SK-N-SH (cell line): ENCODE measurements at regions not wholly inside any gene's neighbourhood (a gene's known extent, or its start where the extent isn't known, plus 50 kb on each side); places are given as distances from the start of the nearest gene placed in this dataset.
A peak's percentile ranks its signal among the peaks of the same experiment; 100 is the strongest.

Experiments used
- CTCF ChIA-PET: fragments of 300-600, 350-600 bp; formaldehyde crosslinking; extraction: SDS; loops from one replicate; lab custom pipeline; 2021; lab: Yijun Ruan, JAX
- POLR2A ChIA-PET: fragments of 350-600 bp; sonication (Branson Sonifier 250); formaldehyde crosslinking; extraction: SDS; loops from one replicate; lab custom pipeline; 2020; ENCODE audit warnings: antibody characterized with exemption, inconsistent platforms; lab: Yijun Ruan, JAX
- DNase-seq: peaks from one replicate; pipeline ENCODE4 v3.0.0; 2012
- H2AFZ ChIP-seq: fragments of 200-600 bp; sonication (generic); 2 replicates; pipeline ENCODE4 v1.8.1; 2016; ENCODE audit warnings: antibody characterized with exemption, mild to moderate bottlenecking, low read depth
- H3F3A ChIP-seq: fragments of 200-600 bp; sonication (generic); replicated peaks from 2 replicates; pipeline ENCODE3; 2016; ENCODE audit warnings: antibody characterized with exemption, mild to moderate bottlenecking; ENCODE audit not compliant: insufficient read depth
- H3K27ac ChIP-seq, 2 experiments: fragments of 200-500 bp in 1 of 2; fragments of 200-600 bp in 1 of 2; sonication (Bioruptor generic) in 1 of 2; sonication (generic), shearing (Covaris generic) in 1 of 2; 2 replicates each; pipeline versions ENCODE4 v1.5.1 to v1.6.1; 2014 to 2016; ENCODE audit warnings: low read depth in 2 of 2, inconsistent platforms in 1 of 2, low read length in 1 of 2, mild to moderate bottlenecking in 1 of 2, mixed read lengths in 1 of 2
- H3K27me3 ChIP-seq: fragments of 200-600 bp; sonication (generic), shearing (Covaris generic); 2 replicates; pipeline ENCODE4 v1.6.1; 2016; ENCODE audit warnings: mixed run types; ENCODE audit not compliant: insufficient read depth
- H3K36me3 ChIP-seq, 2 experiments: fragments of 200-500 bp in 1 of 2; fragments of 200-600 bp in 1 of 2; sonication (Bioruptor generic) in 1 of 2; sonication (generic) in 1 of 2; replicated peaks in 1 of 2; 2 replicates each; pipeline versions ENCODE3 to v1.5.1; 2014 to 2016; ENCODE audit warnings: low read length in 1 of 2, mild to moderate bottlenecking in 1 of 2; ENCODE audit not compliant: insufficient read depth in 2 of 2, control insufficient read depth in 1 of 2
- H3K4me1 ChIP-seq, 2 experiments: fragments of 200-500 bp in 1 of 2; fragments of 200-600 bp in 1 of 2; sonication (Bioruptor generic) in 1 of 2; sonication (generic), shearing (Covaris generic) in 1 of 2; 2 replicates each; pipeline versions ENCODE4 v1.5.1 to v1.6.1; 2014 to 2016; ENCODE audit warnings: low read depth in 1 of 2, low read length in 1 of 2, mixed run types in 1 of 2; ENCODE audit not compliant: insufficient read depth in 2 of 2, control insufficient read depth in 1 of 2
- H3K4me2 ChIP-seq: fragments of 200-600 bp; sonication (generic), shearing (Covaris generic); 2 replicates; pipeline ENCODE4 v1.6.1; 2017; ENCODE audit warnings: mixed run types
- H3K4me3 ChIP-seq, 2 experiments: fragments of 200-500 bp in 1 of 2; fragments of 200-600 bp in 1 of 2; sonication (Bioruptor generic) in 1 of 2; sonication (generic), shearing (Covaris generic) in 1 of 2; 2 replicates each; pipeline versions ENCODE4 v1.5.1 to v1.8.1; 2014 to 2016; ENCODE audit warnings: low read depth in 2 of 2, inconsistent platforms in 1 of 2, low read length in 1 of 2, mild to moderate bottlenecking in 1 of 2, mixed read lengths in 1 of 2, moderate library complexity in 1 of 2
- H3K79me2 ChIP-seq: fragments of 200-600 bp; sonication (generic); 2 replicates; pipeline ENCODE4 v1.8.1; 2017; ENCODE audit warnings: mild to moderate bottlenecking; ENCODE audit not compliant: insufficient read depth
- H3K9ac ChIP-seq: fragments of 200-600 bp; sonication (generic); 2 replicates; pipeline ENCODE4 v1.6.1; 2017; ENCODE audit warnings: mixed run types
- H3K9me2 ChIP-seq: fragments of 200-600 bp; sonication (generic); 2 replicates; pipeline ENCODE4 v1.6.1; 2017; ENCODE audit warnings: mixed run types
- H3K9me3 ChIP-seq: fragments of 200-600 bp; sonication (generic); 2 replicates; pipeline ENCODE4 v1.6.1; 2017; ENCODE audit warnings: mixed run types, mild to moderate bottlenecking, moderate library complexity
- H4K20me1 ChIP-seq: fragments of 200-600 bp; sonication (generic); 2 replicates; pipeline ENCODE4 v1.6.1; 2017; ENCODE audit warnings: mild to moderate bottlenecking, mixed run types; ENCODE audit not compliant: insufficient read depth
- ELF1 ChIP-seq: IDR thresholded peaks from 2 replicates; pipeline ENCODE4 v1.4.0; 2012
- EP300 ChIP-seq, 2 experiments: IDR thresholded peaks; 2 replicates each; pipeline versions ENCODE4 v1.4.0 to v1.6.1; 2012; ENCODE audit warnings: borderline replicate concordance in 1 of 2, low read depth in 1 of 2, low read length in 1 of 2
- FOXJ3 ChIP-seq: sonication (generic); formaldehyde crosslinking; IDR thresholded peaks from 2 replicates; pipeline ENCODE4 v1.5.1; 2020; ENCODE audit warnings: mild to moderate bottlenecking, missing genetic modification reagents
- GATA2 ChIP-seq: sonication (generic); formaldehyde crosslinking; IDR thresholded peaks from 2 replicates; pipeline ENCODE4 v1.5.0; 2020; ENCODE audit warnings: mild to moderate bottlenecking, missing genetic modification reagents
- MXI1 ChIP-seq: IDR thresholded peaks from 2 replicates; pipeline ENCODE4 v1.6.1; 2012; ENCODE audit warnings: mild to moderate bottlenecking, low read depth, low read length, improper control_type of control experiment
- NFIC ChIP-seq: IDR thresholded peaks from 2 replicates; pipeline ENCODE4 v1.4.0; 2012; ENCODE audit warnings: borderline replicate concordance
- RCOR1 ChIP-seq: fragments of 150-350 bp; IDR thresholded peaks from 2 replicates; pipeline ENCODE4 v1.6.1; 2017; ENCODE audit warnings: antibody characterized with exemption, low read length
- RFX5 ChIP-seq: IDR thresholded peaks from 2 replicates; pipeline ENCODE4 v1.6.1; 2012; ENCODE audit warnings: mild to moderate bottlenecking, improper control_type of control experiment, low read length
- TEAD4 ChIP-seq: IDR thresholded peaks from 2 replicates; pipeline ENCODE4 v1.4.0; 2012; ENCODE audit warnings: mild to moderate bottlenecking, borderline replicate concordance; ENCODE audit not compliant: insufficient read depth
- YY1 ChIP-seq: IDR thresholded peaks from 2 replicates; pipeline ENCODE4 v1.4.0; 2012; ENCODE audit warnings: low read depth, mild to moderate bottlenecking
- WGBS: methylation state at CpG from one replicate; pipeline ENCODE4 v1.1.6; 2017; ENCODE audit warnings: low lambda C conversion rate; 5-methylcytosine and 5-hydroxymethylcytosine counted together
- TF ChIP-seq, protein P1 (sequence below): IDR thresholded peaks from 2 replicates; pipeline ENCODE4 v1.6.1; 2012; ENCODE audit warnings: mild to moderate bottlenecking, low read depth, low read length, moderate library complexity
- TF ChIP-seq, protein P2 (sequence below): IDR thresholded peaks from 2 replicates; pipeline ENCODE4 v1.4.0; 2012; ENCODE audit warnings: low read depth, borderline replicate concordance
- TF ChIP-seq, protein P3 (sequence below): fragments of 150-350 bp; IDR thresholded peaks from 2 replicates; pipeline ENCODE4 v1.6.1; 2017; ENCODE audit warnings: antibody characterized with exemption, low read length, low read depth, borderline replicate concordance
- TF ChIP-seq, protein P4 (sequence below): fragments of 150-350 bp; IDR thresholded peaks from 2 replicates; pipeline ENCODE4 v1.6.1; 2016; ENCODE audit warnings: mild to moderate bottlenecking, low read depth, low read length

DNA sequence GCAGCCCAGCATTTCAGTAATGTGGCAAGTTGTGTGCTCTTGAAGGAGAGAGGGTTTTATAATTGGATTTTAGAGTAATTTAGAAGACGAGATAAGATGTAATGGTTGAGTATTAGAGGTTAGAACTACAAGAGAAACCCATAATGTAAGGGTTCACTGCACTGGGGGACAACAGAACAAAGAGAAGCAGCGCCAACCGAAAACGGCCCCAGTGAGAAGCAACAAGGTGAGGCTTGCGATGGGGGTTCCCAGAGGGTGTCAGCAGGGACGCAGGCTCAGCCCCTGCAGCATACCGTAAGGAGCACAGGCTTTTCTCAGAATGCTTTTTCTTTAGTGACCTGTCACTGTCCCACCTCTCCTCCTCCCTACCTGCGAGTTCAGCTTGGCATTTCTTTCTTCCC is 183.9 kb upstream of the ETAA1 start:
- POLR2A ChIA-PET: no interaction called here
- 39% methylated on average over 8 of the region's 8 CpGs for WGBS
- CTCF ChIA-PET: no interaction called here
- Histone ChIP-seq H3K4me3 (no peak overlapping the region; a peak in 1 of 4 replicates), H3F3A (no peaks in the 10 kb centered on the region), H3K9ac (no peak overlapping the region), H3K27me3 (no peaks in the 10 kb centered on the region), H3K36me3 (no peaks in the 10 kb centered on the region), H4K20me1 (no peaks in the 10 kb centered on the region), H2AFZ (peak overlapping the region; percentile 59; the same call in 1 of the 2 replicates), H3K4me1 (peaks cover 0 to 12% of the 10 kb centered on the region in 2 experiments; a peak in 2 of 4 replicates), H3K4me2 (no peak overlapping the region), H3K79me2 (no peaks in the 10 kb centered on the region), H3K9me3 (no peaks in the 10 kb centered on the region), H3K9me2 (no peaks in the 10 kb centered on the region), H3K27ac (peak overlapping the region in 1 of 2 experiments; percentile 67; a peak in 2 of 4 replicates)
- TF ChIP-seq RCOR1: peak; percentile 50; the same call in 1 of the 2 replicates
- TF ChIP-seq, protein P1, sequence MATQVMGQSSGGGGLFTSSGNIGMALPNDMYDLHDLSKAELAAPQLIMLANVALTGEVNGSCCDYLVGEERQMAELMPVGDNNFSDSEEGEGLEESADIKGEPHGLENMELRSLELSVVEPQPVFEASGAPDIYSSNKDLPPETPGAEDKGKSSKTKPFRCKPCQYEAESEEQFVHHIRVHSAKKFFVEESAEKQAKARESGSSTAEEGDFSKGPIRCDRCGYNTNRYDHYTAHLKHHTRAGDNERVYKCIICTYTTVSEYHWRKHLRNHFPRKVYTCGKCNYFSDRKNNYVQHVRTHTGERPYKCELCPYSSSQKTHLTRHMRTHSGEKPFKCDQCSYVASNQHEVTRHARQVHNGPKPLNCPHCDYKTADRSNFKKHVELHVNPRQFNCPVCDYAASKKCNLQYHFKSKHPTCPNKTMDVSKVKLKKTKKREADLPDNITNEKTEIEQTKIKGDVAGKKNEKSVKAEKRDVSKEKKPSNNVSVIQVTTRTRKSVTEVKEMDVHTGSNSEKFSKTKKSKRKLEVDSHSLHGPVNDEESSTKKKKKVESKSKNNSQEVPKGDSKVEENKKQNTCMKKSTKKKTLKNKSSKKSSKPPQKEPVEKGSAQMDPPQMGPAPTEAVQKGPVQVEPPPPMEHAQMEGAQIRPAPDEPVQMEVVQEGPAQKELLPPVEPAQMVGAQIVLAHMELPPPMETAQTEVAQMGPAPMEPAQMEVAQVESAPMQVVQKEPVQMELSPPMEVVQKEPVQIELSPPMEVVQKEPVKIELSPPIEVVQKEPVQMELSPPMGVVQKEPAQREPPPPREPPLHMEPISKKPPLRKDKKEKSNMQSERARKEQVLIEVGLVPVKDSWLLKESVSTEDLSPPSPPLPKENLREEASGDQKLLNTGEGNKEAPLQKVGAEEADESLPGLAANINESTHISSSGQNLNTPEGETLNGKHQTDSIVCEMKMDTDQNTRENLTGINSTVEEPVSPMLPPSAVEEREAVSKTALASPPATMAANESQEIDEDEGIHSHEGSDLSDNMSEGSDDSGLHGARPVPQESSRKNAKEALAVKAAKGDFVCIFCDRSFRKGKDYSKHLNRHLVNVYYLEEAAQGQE: no peak
- TF ChIP-seq, protein P2, sequence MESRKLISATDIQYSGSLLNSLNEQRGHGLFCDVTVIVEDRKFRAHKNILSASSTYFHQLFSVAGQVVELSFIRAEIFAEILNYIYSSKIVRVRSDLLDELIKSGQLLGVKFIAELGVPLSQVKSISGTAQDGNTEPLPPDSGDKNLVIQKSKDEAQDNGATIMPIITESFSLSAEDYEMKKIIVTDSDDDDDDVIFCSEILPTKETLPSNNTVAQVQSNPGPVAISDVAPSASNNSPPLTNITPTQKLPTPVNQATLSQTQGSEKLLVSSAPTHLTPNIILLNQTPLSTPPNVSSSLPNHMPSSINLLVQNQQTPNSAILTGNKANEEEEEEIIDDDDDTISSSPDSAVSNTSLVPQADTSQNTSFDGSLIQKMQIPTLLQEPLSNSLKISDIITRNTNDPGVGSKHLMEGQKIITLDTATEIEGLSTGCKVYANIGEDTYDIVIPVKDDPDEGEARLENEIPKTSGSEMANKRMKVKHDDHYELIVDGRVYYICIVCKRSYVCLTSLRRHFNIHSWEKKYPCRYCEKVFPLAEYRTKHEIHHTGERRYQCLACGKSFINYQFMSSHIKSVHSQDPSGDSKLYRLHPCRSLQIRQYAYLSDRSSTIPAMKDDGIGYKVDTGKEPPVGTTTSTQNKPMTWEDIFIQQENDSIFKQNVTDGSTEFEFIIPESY: no peak
- peak; percentile 68 for TF ChIP-seq GATA2 (CRISPR knock-in tag)
- TF ChIP-seq TEAD4: no peak
- TF ChIP-seq MXI1: no peak
- TF ChIP-seq, protein P3, sequence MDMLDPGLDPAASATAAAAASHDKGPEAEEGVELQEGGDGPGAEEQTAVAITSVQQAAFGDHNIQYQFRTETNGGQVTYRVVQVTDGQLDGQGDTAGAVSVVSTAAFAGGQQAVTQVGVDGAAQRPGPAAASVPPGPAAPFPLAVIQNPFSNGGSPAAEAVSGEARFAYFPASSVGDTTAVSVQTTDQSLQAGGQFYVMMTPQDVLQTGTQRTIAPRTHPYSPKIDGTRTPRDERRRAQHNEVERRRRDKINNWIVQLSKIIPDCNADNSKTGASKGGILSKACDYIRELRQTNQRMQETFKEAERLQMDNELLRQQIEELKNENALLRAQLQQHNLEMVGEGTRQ: no peak
- TF ChIP-seq ELF1: no peak
- TF ChIP-seq, protein P4, sequence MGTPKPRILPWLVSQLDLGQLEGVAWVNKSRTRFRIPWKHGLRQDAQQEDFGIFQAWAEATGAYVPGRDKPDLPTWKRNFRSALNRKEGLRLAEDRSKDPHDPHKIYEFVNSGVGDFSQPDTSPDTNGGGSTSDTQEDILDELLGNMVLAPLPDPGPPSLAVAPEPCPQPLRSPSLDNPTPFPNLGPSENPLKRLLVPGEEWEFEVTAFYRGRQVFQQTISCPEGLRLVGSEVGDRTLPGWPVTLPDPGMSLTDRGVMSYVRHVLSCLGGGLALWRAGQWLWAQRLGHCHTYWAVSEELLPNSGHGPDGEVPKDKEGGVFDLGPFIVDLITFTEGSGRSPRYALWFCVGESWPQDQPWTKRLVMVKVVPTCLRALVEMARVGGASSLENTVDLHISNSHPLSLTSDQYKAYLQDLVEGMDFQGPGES: no peak
- no peak for TF ChIP-seq YY1
- TF ChIP-seq NFIC: no peak
- no peak for TF ChIP-seq RFX5
- TF ChIP-seq EP300 (IDR thresholded peaks at IDR 0.05; ENCODE audit: borderline replicate concordance in 1 of 2, low read depth in 1 of 2, low read length in 1 of 2): peak in 1 of 2 experiments; percentile 62; a peak in 1 of 4 replicates
- TF ChIP-seq FOXJ3: no peak; the same call in 1 of the 2 replicates
- peak; percentile 43 for DNase-seq
